ENCODE measurements at regions not wholly inside any gene's neighbourhood (a gene's known extent, or its start where the extent isn't known, plus 50 kb on each side); places are given as distances from the start of the nearest gene placed in this dataset.

GRCh38 chr2:15807418-15808203 lies 132.7 kb upstream of the MYCN start:
- DNase-seq (ENCODE audit: low spot score), result no peak

- DNase-seq (ENCODE audit: low spot score), result no peak
Observed at GRCh38 chr2:15808204-15808910, 132.0 kb upstream of the MYCN start.

- no peak for DNase-seq (ENCODE audit: low spot score)
Observed at GRCh38 chr2:15808944-15809343, 131.4 kb upstream of the MYCN start.

- no peak for DNase-seq (ENCODE audit: low spot score)
Observed at GRCh38 chr2:15809404-15809803, 130.9 kb upstream of the MYCN start.

DNA sequence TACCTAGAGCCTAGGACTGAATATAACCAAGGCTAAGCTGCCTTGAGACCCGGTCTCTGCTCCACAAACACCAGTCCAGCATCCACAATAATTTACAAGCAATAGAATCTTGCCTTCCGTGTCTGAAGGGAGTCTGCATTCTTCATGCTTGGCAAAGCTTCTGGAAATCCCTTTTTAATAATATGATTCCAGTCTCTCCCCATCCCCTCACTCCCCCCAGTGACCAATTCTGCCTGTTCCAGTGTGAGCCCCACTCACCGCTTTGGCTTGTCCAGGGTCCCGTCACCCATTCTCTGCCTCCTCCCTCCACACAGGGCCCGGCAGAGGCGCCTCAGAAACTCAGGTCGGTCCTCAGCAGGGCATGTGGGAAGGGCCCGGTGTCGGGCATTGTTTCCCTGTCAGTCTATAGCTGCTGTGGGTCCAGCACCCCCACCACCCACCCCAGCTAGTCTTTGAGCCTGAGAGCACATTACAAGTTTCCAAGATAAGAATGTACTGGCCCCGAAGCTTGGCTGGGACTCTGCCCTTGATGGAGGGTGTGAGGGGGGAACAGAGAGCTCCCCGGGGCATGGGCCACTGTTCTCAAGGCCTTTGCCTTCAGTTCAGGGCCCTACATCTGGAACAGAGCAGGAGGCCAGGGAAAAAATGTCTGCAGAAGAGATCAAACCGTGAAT lies 129.7 kb upstream of the MYCN start:
- no peak for DNase-seq (ENCODE audit: low spot score)

- DNase-seq (ENCODE audit: low spot score), result peak; percentile 65
Observed at GRCh38 chr2:15811367-15811766, 129.0 kb upstream of the MYCN start.

GRCh38 chr2:15812187-15812780 lies 128.1 kb upstream of the MYCN start:
- DNase-seq (ENCODE audit: low spot score), result no peak

GRCh38 chr2:15813481-15814266 lies 126.7 kb upstream of the MYCN start:
- no peak for DNase-seq (ENCODE audit: low spot score)

GRCh38 chr2:15814403-15814802 lies 125.9 kb upstream of the MYCN start:
- DNase-seq (ENCODE audit: low spot score), result no peak

- DNase-seq (ENCODE audit: low spot score), result no peak
Observed at GRCh38 chr2:15814946-15815345, 125.4 kb upstream of the MYCN start.

DNA sequence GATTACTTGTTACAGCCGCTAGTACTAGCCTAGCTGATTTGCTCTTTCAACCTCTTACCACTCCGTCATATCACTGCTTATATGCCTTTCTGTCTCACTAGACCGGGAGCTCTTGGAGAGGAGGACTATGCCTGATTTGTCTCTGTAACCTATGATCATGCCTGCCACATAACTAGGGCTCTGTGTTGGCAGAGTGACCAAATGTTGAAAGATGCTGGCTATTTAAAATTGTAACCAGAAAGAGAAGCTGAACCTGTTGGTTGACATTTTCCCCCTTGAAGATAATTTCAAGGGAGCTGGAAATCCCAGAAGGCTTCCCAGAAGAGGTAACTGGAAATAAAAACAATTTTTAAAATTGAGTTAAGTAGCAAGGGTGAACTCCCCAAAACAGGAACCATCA lies 124.1 kb upstream of the MYCN start:
- DNase-seq (ENCODE audit: low spot score), result no peak

GRCh38 chr2:15816674-15817406 lies 123.5 kb upstream of the MYCN start:
- DNase-seq (ENCODE audit: low spot score), result no peak

DNA sequence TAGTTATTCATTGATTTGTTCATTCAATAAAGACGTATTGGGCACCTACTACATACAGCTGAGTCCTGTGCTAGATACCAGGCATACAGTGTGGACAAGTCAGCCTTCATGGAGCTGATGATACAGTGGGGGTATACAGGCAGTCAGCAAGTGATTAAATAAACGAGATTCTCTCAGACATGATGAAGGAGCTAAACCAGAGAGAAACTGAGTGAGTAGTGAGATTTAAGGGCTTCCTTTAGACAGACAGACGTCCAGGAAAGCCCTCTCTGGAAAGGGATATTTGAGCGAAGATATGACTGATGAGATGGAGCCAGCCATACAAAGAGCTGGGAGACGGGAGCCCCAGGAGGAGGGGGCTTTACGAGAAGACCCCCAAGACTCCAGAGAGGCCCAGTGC lies 122.6 kb upstream of the MYCN start:
- no peak for DNase-seq (ENCODE audit: low spot score)

GRCh38 chr2:15818318-15818753 lies 122.0 kb upstream of the MYCN start:
- DNase-seq (ENCODE audit: low spot score), result no peak

DNA sequence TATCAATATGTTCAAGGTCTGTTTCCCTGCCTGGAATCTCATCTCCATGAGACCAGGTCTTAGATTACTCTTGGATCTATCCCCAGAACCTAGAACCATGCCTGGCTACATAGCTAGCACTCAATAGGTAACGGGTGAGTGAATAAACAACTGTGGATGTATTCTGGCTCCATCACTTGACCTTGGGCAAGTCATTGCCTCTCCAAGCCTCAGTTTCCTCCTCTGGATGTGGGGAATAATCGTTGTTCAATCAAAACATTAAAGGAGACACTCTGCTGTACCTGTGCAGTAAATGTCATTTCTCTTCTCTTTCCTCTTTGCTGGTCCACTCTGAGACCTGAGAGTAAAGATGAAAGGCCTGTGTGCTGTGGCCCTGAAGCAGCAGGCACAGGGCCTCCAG lies 121.5 kb upstream of the MYCN start:
- no peak for DNase-seq (ENCODE audit: low spot score)

- no peak for DNase-seq (ENCODE audit: low spot score)
Observed at GRCh38 chr2:15819562-15820256, 120.6 kb upstream of the MYCN start.

DNA sequence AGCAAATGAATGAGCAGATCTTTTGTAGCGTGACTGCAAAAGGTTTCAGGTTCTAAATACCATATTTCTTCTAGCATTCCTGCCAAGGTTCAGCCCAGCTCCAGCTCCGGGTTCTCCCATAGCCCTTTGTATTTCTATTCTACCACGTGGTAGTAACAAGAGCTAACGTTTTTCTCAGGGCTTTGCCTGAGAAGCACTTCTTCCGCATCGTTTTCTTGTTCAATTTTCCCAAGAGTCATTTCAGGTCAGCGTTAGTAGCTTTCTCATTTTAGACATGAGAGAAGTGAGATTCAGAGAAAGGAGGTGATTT lies 120.1 kb upstream of the MYCN start:
- DNase-seq (ENCODE audit: low spot score), result no peak

DNA sequence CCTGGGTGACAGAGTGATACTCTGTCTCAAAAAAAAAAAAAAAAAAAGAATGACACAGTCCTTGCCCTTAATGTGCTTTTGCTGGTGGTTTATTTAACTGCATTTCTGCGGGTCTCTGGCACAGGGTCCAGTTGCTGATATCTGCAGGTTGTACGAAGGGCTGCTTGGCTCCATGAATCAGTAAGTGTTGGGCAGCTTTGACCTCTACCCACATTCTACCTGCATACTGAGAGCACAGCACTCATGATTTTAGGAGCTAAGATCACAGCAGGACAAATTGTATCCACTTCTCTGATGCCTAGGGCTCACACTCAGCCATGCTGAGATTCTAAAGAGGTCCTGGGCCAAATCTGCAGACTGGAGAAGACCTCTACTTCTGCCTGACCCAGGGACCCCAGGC lies 119.4 kb upstream of the MYCN start:
- no peak for DNase-seq (ENCODE audit: low spot score)

- DNase-seq (ENCODE audit: low spot score), result no peak
Observed at GRCh38 chr2:15822151-15823044, 118.0 kb upstream of the MYCN start.

Data from ecto neural progenitor cell (in vitro differentiated cells).